Activated B cell treated with CpG ODN at 0.5 μM for 24 hours (primary cell): ENCODE measurements at regions not wholly inside any gene's neighbourhood (a gene's known extent, or its start where the extent isn't known, plus 50 kb on each side); places are given as distances from the start of the nearest gene placed in this dataset.

Source experiments
- ATAC-seq: fragments of 200-7000 bp; cut with Tn5 transposase; one replicate; pipeline ENCODE4 v1.10.0; 2021; ENCODE audit warnings: low read depth, mild to moderate bottlenecking, moderate library complexity
- CTCF ChIA-PET: fragments of 350-600 bp; sonication (Branson Sonifier 250); formaldehyde crosslinking; loops from one replicate; lab custom pipeline; 2021; ENCODE audit warnings: antibody characterized with exemption; lab: Charles Lee
- POLR2A ChIA-PET: fragments of 350-600 bp; sonication (Branson Sonifier 250); formaldehyde crosslinking; loops from one replicate; lab custom pipeline; 2021; ENCODE audit warnings: antibody characterized with exemption; lab: Charles Lee
- DNase-seq: peaks from one replicate; pipeline ENCODE4 v3.0.0; 2022
- H3K27ac Mint-ChIP-seq: one replicate; pipeline ENCODE4 v1.8.0; 2020; ENCODE audit warnings: mixed read lengths
- H3K27me3 Mint-ChIP-seq: one replicate; pipeline ENCODE4 v1.8.0; 2021; ENCODE audit warnings: mixed read lengths
- H3K36me3 Mint-ChIP-seq: one replicate; pipeline ENCODE4 v1.8.0; 2021; ENCODE audit warnings: low read depth, mixed read lengths
- H3K4me1 Mint-ChIP-seq: one replicate; pipeline ENCODE4 v1.8.0; 2021; ENCODE audit warnings: mixed read lengths
- H3K4me3 Mint-ChIP-seq: one replicate; pipeline ENCODE4 v1.8.0; 2020; ENCODE audit warnings: mild to moderate bottlenecking, mixed read lengths
- H3K9me3 Mint-ChIP-seq: one replicate; pipeline ENCODE4 v1.8.0; 2020; ENCODE audit warnings: mixed read lengths
- intact Hi-C: fragments of 100-400 bp; cut with micrococcal nuclease; formaldehyde crosslinking; loops from one replicate; pipeline ENCODE4 v1.15.1; 2024
- TF ChIP-seq, protein P1 (sequence below): fragments of 200-600 bp; IDR thresholded peaks from one replicate; pipeline ENCODE4 v1.8.0; 2022; ENCODE audit warnings: antibody characterized with exemption, mild to moderate bottlenecking

DNA sequence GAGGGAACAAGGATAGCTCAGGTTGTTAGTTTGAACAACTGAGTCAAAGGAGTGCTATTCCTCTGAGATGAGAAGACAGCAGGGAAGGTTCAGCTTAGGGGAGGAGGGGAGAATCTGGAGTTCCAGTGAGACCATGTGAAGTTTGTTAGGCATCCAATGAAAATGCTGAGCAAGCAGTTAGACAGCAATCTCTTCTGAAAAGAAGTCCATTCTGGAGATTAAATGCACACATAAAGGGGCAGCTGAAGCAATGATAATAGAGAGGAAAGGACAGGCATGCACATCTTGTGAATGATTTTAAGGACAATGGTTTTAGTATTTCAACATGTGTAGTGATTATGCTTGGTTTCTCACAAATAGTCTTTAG lies 89.7 kb upstream of the GHITM start:
- TF ChIP-seq, protein P1, sequence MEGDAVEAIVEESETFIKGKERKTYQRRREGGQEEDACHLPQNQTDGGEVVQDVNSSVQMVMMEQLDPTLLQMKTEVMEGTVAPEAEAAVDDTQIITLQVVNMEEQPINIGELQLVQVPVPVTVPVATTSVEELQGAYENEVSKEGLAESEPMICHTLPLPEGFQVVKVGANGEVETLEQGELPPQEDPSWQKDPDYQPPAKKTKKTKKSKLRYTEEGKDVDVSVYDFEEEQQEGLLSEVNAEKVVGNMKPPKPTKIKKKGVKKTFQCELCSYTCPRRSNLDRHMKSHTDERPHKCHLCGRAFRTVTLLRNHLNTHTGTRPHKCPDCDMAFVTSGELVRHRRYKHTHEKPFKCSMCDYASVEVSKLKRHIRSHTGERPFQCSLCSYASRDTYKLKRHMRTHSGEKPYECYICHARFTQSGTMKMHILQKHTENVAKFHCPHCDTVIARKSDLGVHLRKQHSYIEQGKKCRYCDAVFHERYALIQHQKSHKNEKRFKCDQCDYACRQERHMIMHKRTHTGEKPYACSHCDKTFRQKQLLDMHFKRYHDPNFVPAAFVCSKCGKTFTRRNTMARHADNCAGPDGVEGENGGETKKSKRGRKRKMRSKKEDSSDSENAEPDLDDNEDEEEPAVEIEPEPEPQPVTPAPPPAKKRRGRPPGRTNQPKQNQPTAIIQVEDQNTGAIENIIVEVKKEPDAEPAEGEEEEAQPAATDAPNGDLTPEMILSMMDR: no peak
- intact Hi-C loops: no loop called here
- POLR2A ChIA-PET: no interaction called here
- H3K4me1 Mint-ChIP-seq: no peaks in the 10 kb centered on the region
- ATAC-seq (no peak), DNase-seq (no peak)
- H3K36me3 Mint-ChIP-seq: no peaks in the 10 kb centered on the region
- peaks cover 12% of the 10 kb centered on the region for H3K9me3 Mint-ChIP-seq
- CTCF ChIA-PET: no interaction called here
- H3K4me3 Mint-ChIP-seq: no peak overlapping the region
- no peak overlapping the region for H3K27ac Mint-ChIP-seq
- no peaks in the 10 kb centered on the region for H3K27me3 Mint-ChIP-seq

DNA sequence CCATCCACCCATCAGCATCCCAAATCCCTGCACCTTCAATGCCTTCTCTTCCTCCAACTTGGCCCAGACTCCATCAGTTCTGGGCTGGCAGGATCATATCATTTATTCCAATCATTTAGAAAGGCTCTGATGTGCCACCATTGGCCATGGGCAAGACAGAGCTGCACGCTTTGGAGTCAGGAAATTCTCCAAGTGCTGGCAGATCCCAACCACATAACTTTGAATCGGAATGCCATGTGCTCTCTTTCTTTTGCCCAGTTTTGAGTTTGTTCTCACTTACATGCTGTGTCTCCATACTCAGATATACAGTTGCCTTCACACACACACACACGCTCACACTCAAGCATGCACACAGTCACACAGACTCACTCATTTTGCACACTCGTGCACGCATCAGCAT lies 85.7 kb upstream of the GHITM start:
- H3K4me1 Mint-ChIP-seq: no peaks in the 10 kb centered on the region
- intact Hi-C loops: no loop called here
- TF ChIP-seq, protein P1: no peak
- no peak overlapping the region for H3K4me3 Mint-ChIP-seq
- ChIA-PET CTCF (no interaction called here), POLR2A (interaction anchor here (0.7 kb wide), 1 partner anchor 459 kb away, joined by 3 read pairs; no protein-coding TSS in a partner anchor)
- no peaks in the 10 kb centered on the region for H3K36me3 Mint-ChIP-seq
- no peak overlapping the region for H3K27ac Mint-ChIP-seq
- H3K9me3 Mint-ChIP-seq: peaks cover 6% of the 10 kb centered on the region
- no peak for DNase-seq
- ATAC-seq: no peak
- H3K27me3 Mint-ChIP-seq: peaks cover 2% of the 10 kb centered on the region

DNA sequence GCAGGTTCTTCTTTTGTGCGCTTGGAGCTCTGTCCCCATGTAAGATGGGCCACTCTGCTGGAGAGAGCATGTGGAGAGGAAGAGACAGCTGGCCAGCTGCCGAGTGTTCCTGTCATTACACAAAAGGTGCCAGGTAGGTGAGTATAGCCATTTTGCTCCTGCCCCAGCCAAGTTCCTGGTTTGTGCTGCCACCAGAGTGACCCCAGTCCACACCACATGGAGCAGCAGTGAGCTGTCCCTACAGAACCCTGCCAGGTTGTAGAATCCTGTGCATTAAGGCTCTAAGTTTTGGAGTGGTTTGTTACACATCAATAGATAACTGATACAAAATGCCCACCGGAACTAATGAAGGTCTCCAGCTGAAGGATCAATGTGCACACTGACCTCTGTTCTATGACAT lies 84.6 kb upstream of the GHITM start:
- no peaks in the 10 kb centered on the region for H3K36me3 Mint-ChIP-seq
- H3K27me3 Mint-ChIP-seq: peaks cover 2% of the 10 kb centered on the region
- H3K9me3 Mint-ChIP-seq: peaks cover 2% of the 10 kb centered on the region
- ATAC-seq (no peak), DNase-seq (no peak)
- intact Hi-C loops: no loop called here
- CTCF ChIA-PET: no interaction called here
- TF ChIP-seq, protein P1: no peak
- no peaks in the 10 kb centered on the region for H3K4me1 Mint-ChIP-seq
- no peak overlapping the region for H3K4me3 Mint-ChIP-seq
- no peak overlapping the region for H3K27ac Mint-ChIP-seq
- POLR2A ChIA-PET: no interaction called here

DNA sequence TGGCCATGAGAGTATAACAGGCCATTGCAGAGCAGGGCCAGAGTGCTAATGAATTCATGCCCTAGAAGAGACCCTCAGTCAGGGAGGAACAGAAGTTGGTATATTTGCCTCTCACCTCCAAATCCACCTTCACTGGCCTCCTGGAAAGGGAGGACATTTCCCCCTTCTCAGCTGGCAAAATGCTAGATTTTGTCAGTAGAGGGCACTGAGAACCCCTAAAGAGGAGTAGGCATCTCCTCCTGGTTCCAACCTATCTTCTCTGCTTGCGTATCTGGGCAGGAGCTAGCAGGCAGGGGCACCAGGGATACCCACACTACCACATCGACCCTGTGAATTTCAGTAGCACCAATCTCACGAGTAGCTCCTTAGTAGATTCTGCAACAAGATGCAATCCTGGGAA lies 79.8 kb upstream of the GHITM start:
- POLR2A ChIA-PET: no interaction called here
- CTCF ChIA-PET: interaction anchor here (1.0 to 1.9 kb wide), 2 partner anchors 143 to 146 kb away, joined by 3 to 5 read pairs; no protein-coding TSS in a partner anchor
- H3K9me3 Mint-ChIP-seq: peaks cover 2% of the 10 kb centered on the region
- no peak for DNase-seq
- H3K4me1 Mint-ChIP-seq: no peaks in the 10 kb centered on the region
- intact Hi-C loops: loop anchor here (1.0 kb wide), 1 partner anchor 146 kb away; no protein-coding TSS in a partner anchor
- TF ChIP-seq, protein P1: no peak
- no peak for ATAC-seq
- no peak overlapping the region for H3K27ac Mint-ChIP-seq
- no peaks in the 10 kb centered on the region for H3K36me3 Mint-ChIP-seq
- no peak overlapping the region for H3K4me3 Mint-ChIP-seq
- H3K27me3 Mint-ChIP-seq: peaks cover 2% of the 10 kb centered on the region

DNA sequence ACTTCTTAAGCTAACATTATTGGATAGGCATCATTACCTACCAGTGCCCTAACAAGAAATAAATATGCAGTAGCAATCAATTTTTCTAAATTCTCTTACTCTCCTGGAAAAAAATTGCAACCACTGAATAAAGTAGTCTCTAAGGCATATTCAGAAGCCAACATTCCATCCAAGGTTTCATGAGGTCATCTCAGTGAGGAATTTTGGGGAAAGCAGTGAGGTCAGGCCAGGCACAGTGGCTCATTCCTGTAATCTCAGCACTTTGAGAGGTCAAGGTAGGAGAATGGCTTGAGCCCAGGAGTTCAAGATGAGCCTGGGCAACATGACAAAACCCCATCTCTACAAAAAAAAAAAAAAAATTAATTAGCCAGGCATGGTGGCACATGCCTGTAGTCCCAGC lies 75.9 kb upstream of the GHITM start:
- H3K9me3 Mint-ChIP-seq: no peaks in the 10 kb centered on the region
- DNase-seq: no peak
- CTCF ChIA-PET: no interaction called here
- no peak overlapping the region for H3K4me3 Mint-ChIP-seq
- no peaks in the 10 kb centered on the region for H3K36me3 Mint-ChIP-seq
- ATAC-seq: no peak
- peaks cover 4% of the 10 kb centered on the region for H3K27me3 Mint-ChIP-seq
- POLR2A ChIA-PET: no interaction called here
- no peaks in the 10 kb centered on the region for H3K4me1 Mint-ChIP-seq
- H3K27ac Mint-ChIP-seq: no peak overlapping the region
- intact Hi-C loops: no loop called here
- TF ChIP-seq, protein P1: no peak
